KMS-11 (cell line): ENCODE measurements at regions not wholly inside any gene's neighbourhood (a gene's known extent, or its start where the extent isn't known, plus 50 kb on each side); places are given as distances from the start of the nearest gene placed in this dataset.

ENCODE experiments used
- H2AFZ ChIP-seq: fragments of 200-600 bp; sonication (generic); 2 replicates; pipeline ENCODE4 v1.6.1; 2016; ENCODE audit warnings: antibody characterized with exemption, mixed run types, low read depth
- H3K27ac ChIP-seq: fragments of 200-600 bp; sonication (generic); 2 replicates; pipeline ENCODE4 v1.6.1; 2016; ENCODE audit warnings: mild to moderate bottlenecking, mixed run types
- H3K27me3 ChIP-seq: fragments of 200-600 bp; sonication (generic); 2 replicates; pipeline ENCODE4 v1.6.1; 2017; ENCODE audit warnings: mild to moderate bottlenecking, low read depth, mixed run types, moderate library complexity; ENCODE audit not compliant: insufficient read depth
- H3K36me3 ChIP-seq: fragments of 200-600 bp; sonication (generic); 2 replicates; pipeline ENCODE4 v1.6.1; 2017; ENCODE audit warnings: mild to moderate bottlenecking, mixed run types; ENCODE audit not compliant: insufficient read depth
- H3K4me1 ChIP-seq: fragments of 200-600 bp; sonication (generic); 2 replicates; pipeline ENCODE4 v1.6.1; 2016; ENCODE audit warnings: mild to moderate bottlenecking, low read depth, mixed run types; ENCODE audit not compliant: poor library complexity, severe bottlenecking
- H3K4me2 ChIP-seq: fragments of 200-600 bp; sonication (generic); 2 replicates; pipeline ENCODE4 v1.7.0; 2016; ENCODE audit warnings: mild to moderate bottlenecking, mixed run types
- H3K4me3 ChIP-seq: fragments of 200-600 bp; sonication (generic); IDR thresholded peaks from 2 replicates; pipeline ENCODE4 v1.6.1; 2017; ENCODE audit warnings: low read depth, low read length, mixed read lengths; ENCODE audit not compliant: insufficient read depth
- H3K79me2 ChIP-seq: fragments of 200-600 bp; sonication (generic); 2 replicates; pipeline ENCODE4 v1.6.1; 2016; ENCODE audit warnings: low read depth, mixed run types; ENCODE audit not compliant: insufficient read depth
- H3K9ac ChIP-seq: fragments of 200-600 bp; sonication (generic); 2 replicates; pipeline ENCODE4 v1.6.1; 2016; ENCODE audit warnings: mild to moderate bottlenecking, mixed run types
- H4K20me1 ChIP-seq: fragments of 200-600 bp; sonication (generic); 2 replicates; pipeline ENCODE4 v1.6.1; 2016; ENCODE audit warnings: mild to moderate bottlenecking, mixed run types; ENCODE audit not compliant: insufficient read depth
- CTCF ChIP-seq: fragments of 200-600 bp; sonication (generic); conservative IDR thresholded peaks from 2 replicates; pipeline ENCODE4 v1.6.1; 2017; ENCODE audit warnings: low read depth, mild to moderate bottlenecking, antibody characterized with exemption, low read length, moderate library complexity, mixed read lengths

- Histone ChIP-seq H2AFZ (no peak overlapping the region), H3K4me2 (no peak overlapping the region), H3K27ac (no peak overlapping the region), H3K36me3 (no peaks in the 10 kb centered on the region), H3K79me2 (no peaks in the 10 kb centered on the region), H3K4me1 (no peaks in the 10 kb centered on the region), H3K9ac (no peak overlapping the region), H3K4me3 (no peak overlapping the region), H3K27me3 (no peaks in the 10 kb centered on the region), H4K20me1 (no peaks in the 10 kb centered on the region)
- TF ChIP-seq CTCF = no peak
Measured at GRCh38 chr4:161260819-161261218, 903.0 kb downstream of the FSTL5 start.

GRCh38 chr4:161256716-161257115 is 907.1 kb downstream of the FSTL5 start:
- Histone ChIP-seq H3K36me3 (no peaks in the 10 kb centered on the region), H3K4me2 (no peak overlapping the region), H3K79me2 (no peaks in the 10 kb centered on the region), H3K27ac (no peak overlapping the region), H4K20me1 (no peaks in the 10 kb centered on the region), H3K4me3 (no peak overlapping the region), H3K4me1 (no peaks in the 10 kb centered on the region), H3K9ac (no peak overlapping the region), H3K27me3 (no peaks in the 10 kb centered on the region), H2AFZ (no peak overlapping the region)
- peak; percentile 47; the same call in 1 of the 2 replicates for TF ChIP-seq CTCF

GRCh38 chr4:161256172-161256571 is 907.6 kb downstream of the FSTL5 start:
- no peaks in the 10 kb centered on the region for H3K27me3 ChIP-seq
- H2AFZ ChIP-seq = no peak overlapping the region
- no peak overlapping the region for H3K4me3 ChIP-seq
- no peak overlapping the region for H3K9ac ChIP-seq
- H3K4me1 ChIP-seq = no peaks in the 10 kb centered on the region
- no peaks in the 10 kb centered on the region for H4K20me1 ChIP-seq
- no peak overlapping the region for H3K27ac ChIP-seq
- H3K79me2 ChIP-seq = no peaks in the 10 kb centered on the region
- no peak overlapping the region for H3K4me2 ChIP-seq
- no peak for TF ChIP-seq CTCF
- H3K36me3 ChIP-seq = no peaks in the 10 kb centered on the region

GRCh38 chr4:161254375-161254774 is 909.4 kb downstream of the FSTL5 start:
- no peaks in the 10 kb centered on the region for H3K79me2 ChIP-seq
- H3K36me3 ChIP-seq = no peaks in the 10 kb centered on the region
- TF ChIP-seq CTCF = no peak
- no peak overlapping the region for H3K4me2 ChIP-seq
- no peak overlapping the region for H3K9ac ChIP-seq
- H3K4me3 ChIP-seq = no peak overlapping the region
- H4K20me1 ChIP-seq = no peaks in the 10 kb centered on the region
- no peak overlapping the region for H3K27ac ChIP-seq
- no peak overlapping the region for H2AFZ ChIP-seq
- no peaks in the 10 kb centered on the region for H3K27me3 ChIP-seq
- no peaks in the 10 kb centered on the region for H3K4me1 ChIP-seq
